Fibroblast of mammary gland (primary cell): ENCODE measurements at regions not wholly inside any gene's neighbourhood (a gene's known extent, or its start where the extent isn't known, plus 50 kb on each side); places are given as distances from the start of the nearest gene placed in this dataset.

ENCODE experiments used
- DNase-seq: peaks from one replicate; pipeline ENCODE4 v3.0.0-alpha.2; 2010; ENCODE audit warnings: low read depth
- H3K4me3 ChIP-seq: 2 replicates; pipeline ENCODE4 v1.5.1; 2011; ENCODE audit warnings: low read depth, mild to moderate bottlenecking, low read length, moderate library complexity; ENCODE audit not compliant: control insufficient read depth
- TF ChIP-seq, protein P1 (sequence below): conservative IDR thresholded peaks from 2 replicates; pipeline ENCODE4 v1.5.1; 2011; ENCODE audit warnings: low read depth, low read length, inconsistent platforms; ENCODE audit not compliant: control insufficient read depth, insufficient read depth

DNA sequence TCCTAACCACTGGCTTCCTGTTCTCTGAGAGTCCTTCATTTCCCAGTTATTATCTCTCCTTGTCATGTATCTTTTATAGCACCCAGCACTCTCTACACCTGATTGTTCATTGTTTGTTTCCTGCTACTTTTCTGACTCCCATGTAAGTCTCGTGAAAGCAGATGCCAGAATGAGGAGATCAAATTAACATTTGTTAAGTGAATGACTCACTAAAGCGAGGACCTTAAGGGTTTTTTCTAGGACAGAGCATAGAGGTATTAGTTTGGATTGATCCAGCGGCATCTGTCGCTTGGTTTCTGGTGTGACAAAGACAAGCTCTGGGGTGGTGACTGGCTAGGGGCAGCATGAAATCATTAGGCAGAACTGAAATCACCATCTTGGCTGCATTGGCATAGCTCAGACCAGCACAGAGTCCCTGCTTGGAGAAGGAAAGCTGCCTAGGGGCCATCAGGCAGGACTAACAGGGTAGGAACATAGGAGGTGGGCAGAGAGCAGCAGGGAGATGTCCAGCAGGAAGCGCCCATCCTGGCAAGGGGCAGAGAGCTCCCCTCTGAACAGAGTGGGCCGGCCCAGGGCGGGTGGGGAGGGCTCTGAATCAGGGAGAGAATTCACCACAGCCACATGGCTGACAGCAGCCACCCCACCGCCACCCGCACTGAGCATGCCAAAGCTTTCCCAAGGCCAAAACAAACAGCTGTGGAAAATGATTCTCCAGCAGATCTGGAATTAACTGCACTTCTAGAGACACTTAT is 97.1 kb upstream of the CEP85L start:
- peak; percentile 65 for DNase-seq

DNA sequence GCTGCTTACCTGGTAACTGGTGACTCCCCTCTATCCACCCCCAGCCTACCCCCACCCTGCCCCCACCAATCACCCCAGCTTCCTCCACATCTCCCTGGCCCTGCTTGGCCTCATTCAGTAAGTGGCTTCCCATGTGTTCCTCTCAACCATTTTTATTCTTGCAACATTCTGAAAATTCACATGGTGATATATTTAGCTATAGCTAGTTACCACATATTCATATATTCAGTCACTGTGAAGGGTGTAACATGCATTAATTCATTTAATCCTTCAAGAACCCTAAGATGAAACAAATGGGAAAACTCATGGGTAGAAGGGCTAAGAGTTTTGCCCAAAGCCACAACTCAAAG is 95.4 kb upstream of the CEP85L start:
- TF ChIP-seq, protein P1, sequence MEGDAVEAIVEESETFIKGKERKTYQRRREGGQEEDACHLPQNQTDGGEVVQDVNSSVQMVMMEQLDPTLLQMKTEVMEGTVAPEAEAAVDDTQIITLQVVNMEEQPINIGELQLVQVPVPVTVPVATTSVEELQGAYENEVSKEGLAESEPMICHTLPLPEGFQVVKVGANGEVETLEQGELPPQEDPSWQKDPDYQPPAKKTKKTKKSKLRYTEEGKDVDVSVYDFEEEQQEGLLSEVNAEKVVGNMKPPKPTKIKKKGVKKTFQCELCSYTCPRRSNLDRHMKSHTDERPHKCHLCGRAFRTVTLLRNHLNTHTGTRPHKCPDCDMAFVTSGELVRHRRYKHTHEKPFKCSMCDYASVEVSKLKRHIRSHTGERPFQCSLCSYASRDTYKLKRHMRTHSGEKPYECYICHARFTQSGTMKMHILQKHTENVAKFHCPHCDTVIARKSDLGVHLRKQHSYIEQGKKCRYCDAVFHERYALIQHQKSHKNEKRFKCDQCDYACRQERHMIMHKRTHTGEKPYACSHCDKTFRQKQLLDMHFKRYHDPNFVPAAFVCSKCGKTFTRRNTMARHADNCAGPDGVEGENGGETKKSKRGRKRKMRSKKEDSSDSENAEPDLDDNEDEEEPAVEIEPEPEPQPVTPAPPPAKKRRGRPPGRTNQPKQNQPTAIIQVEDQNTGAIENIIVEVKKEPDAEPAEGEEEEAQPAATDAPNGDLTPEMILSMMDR = no peak
- H3K4me3 ChIP-seq = no peak overlapping the region
- no peak for DNase-seq

More for the DNA sequence above, 97.1 kb upstream of the CEP85L start:
- H3K4me3 ChIP-seq = no peak overlapping the region
- TF ChIP-seq, protein P1 = no peak

DNA sequence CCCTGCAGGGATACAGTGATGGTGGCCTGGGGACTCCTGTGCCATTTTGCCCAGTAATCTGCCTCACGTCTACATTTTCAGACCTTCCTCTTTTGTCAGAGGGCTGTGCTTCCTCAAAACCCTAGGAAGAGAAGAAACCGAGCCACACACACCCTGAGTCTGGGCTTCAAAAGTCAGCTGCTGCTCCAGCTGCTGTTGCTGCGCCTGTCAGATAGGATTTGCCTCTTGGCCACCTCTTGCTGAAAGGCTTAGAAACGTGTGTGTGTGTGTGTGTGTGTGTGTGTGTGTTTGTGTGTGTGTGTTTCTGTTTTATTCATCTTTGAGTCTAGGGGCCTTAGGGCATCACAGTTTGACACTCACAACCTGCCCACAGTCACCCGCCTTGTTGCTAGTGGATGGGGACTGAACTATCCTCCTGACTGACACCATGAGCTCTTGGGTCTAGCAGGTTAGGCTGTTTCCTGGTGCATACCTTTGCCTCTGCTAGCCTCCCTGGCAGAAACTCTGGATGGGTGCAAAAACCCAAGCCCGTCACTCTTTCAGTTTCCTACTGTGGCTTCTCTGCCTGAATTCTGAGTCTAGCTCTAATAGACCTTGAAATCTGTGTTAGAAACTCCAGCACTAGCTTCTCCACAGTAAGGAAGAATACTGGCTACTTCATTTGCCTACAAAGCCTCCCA is 94.9 kb upstream of the CEP85L start:
- TF ChIP-seq, protein P1 = no peak
- H3K4me3 ChIP-seq = no peak overlapping the region
- DNase-seq = no peak

DNA sequence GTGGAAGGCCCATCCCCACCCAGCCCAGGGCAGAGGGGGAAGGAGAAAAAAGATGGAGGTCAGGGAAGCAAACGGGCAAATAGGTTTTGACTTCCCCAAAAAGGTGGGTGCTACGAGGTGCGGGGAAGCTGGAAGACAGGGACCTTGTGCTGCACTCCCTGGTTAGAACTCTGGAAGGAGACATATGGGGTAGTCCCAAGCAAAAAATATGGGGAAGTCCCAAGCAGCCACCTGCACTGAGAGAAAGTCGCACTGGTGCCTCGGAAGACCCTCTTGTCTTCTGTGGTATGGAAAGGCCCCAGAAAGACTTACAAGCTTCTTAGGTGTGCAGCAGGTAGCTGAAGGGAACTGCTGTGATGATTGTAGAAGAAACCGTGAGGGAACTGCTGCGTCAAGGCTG is 93.8 kb upstream of the CEP85L start:
- H3K4me3 ChIP-seq = no peak overlapping the region
- TF ChIP-seq, protein P1 = no peak
- no peak for DNase-seq

DNA sequence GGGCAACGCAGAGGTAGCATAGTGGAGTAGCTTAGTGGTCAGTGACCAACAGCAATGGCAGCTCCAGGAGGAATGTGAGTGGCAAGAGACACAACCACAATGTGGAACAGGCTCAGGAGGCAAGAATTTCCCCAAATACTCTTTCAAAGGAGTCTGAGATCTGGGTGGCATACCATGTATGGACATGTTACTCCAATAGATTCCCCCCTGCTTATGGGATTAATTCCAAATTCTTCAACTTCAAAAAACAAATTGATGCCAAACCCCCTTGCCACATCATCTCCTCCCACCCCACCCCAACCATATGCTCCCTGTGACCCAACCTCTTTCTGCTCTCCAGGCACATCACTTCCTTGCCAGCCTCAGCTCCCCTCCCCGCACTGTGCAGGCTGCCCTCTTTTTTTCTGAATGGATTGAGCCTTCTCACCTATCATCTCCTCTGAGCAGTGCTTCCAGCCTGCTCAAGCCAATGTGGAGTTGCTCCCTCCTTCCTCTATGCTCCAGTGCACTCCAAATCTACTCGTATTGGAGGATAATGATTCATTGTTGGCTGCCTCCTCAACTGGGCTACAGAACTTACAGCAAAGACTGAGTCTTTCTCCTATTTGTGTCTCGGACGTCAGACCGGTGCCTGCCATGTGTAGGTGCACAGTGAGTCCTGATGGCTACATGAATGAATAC is 93.0 kb upstream of the CEP85L start:
- TF ChIP-seq, protein P1 = no peak
- no peak overlapping the region for H3K4me3 ChIP-seq
- DNase-seq = peak; percentile 68

DNA sequence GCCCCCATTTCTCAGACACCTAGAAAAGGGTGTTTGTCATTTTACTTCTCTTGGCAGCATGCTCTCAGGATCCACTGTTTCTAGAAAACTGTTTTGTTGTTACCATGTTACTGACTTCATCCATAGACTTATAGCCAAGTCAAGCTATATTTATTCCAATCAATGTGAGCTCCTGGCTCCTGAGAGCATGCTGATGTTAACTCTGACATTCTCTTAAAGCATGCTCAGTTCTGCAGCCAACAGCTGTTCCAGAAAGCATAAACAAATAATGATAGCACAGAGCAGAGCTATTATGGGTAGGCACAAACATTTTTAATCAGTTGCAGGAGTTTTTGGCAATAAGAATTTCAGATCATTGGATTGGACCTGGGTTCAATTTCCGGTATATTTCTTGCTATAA is 92.4 kb upstream of the CEP85L start:
- H3K4me3 ChIP-seq = no peak overlapping the region
- TF ChIP-seq, protein P1 = no peak
- DNase-seq = peak; percentile 68
